Gastroesophageal sphincter (tissue), 3 donors: ENCODE measurements at regions not wholly inside any gene's neighbourhood (a gene's known extent, or its start where the extent isn't known, plus 50 kb on each side); places are given as distances from the start of the nearest gene placed in this dataset.

Source experiments
- EP300 ChIP-seq: sonication (generic); formaldehyde crosslinking; IDR thresholded peaks from one replicate; pipeline ENCODE4 v1.6.1; 2017; ENCODE audit warnings: antibody characterized with exemption, mild to moderate bottlenecking
- POLR2AphosphoS5 ChIP-seq: sonication (generic); formaldehyde crosslinking; IDR thresholded peaks from one replicate; pipeline ENCODE4 v1.6.1; 2017; ENCODE audit warnings: antibody characterized with exemption
- TF ChIP-seq, protein P1 (sequence below), 4 experiments: fragments of 200-600 bp in 2 of 4; fragments of 450-650 bp in 2 of 4; sonication (generic) in 1 of 4; IDR thresholded peaks; one replicate each; pipeline ENCODE4 v1.5.1; 2017 to 2019; ENCODE audit warnings: antibody characterized with exemption in 4 of 4, mild to moderate bottlenecking in 2 of 4, moderate library complexity in 2 of 4

GRCh38 chr14:106633721-106634120 lies 1107.3 kb downstream of the TMEM121 start:
- no peak for TF ChIP-seq EP300
- TF ChIP-seq, protein P1, sequence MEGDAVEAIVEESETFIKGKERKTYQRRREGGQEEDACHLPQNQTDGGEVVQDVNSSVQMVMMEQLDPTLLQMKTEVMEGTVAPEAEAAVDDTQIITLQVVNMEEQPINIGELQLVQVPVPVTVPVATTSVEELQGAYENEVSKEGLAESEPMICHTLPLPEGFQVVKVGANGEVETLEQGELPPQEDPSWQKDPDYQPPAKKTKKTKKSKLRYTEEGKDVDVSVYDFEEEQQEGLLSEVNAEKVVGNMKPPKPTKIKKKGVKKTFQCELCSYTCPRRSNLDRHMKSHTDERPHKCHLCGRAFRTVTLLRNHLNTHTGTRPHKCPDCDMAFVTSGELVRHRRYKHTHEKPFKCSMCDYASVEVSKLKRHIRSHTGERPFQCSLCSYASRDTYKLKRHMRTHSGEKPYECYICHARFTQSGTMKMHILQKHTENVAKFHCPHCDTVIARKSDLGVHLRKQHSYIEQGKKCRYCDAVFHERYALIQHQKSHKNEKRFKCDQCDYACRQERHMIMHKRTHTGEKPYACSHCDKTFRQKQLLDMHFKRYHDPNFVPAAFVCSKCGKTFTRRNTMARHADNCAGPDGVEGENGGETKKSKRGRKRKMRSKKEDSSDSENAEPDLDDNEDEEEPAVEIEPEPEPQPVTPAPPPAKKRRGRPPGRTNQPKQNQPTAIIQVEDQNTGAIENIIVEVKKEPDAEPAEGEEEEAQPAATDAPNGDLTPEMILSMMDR (IDR thresholded peaks at IDR 0.05): no peak
- no peak for TF ChIP-seq POLR2AphosphoS5
